Left lung (tissue), 4 donors: ENCODE measurements at regions not wholly inside any gene's neighbourhood (a gene's known extent, or its start where the extent isn't known, plus 50 kb on each side); places are given as distances from the start of the nearest gene placed in this dataset.

ENCODE experiments used
- ATAC-seq: fragments of 200-7000 bp; cut with Tn5 transposase; one replicate; pipeline ENCODE4 v1.9.1; 2020; ENCODE audit warnings: moderate library complexity
- DNase-seq, 4 donors: peaks; one replicate each; pipeline ENCODE4 v3.0.0-alpha.2; 2013 to 2020
- H3K27ac ChIP-seq, 2 donors: fragments of 200-600 bp; sonication (generic) in 1 of 2; one replicate each; pipeline versions ENCODE4 v1.5.0 to v1.8.0; 2020 to 2021
- H3K27me3 ChIP-seq, 2 donors: fragments of 200-600 bp; sonication (generic) in 1 of 2; one replicate each; pipeline versions ENCODE4 v1.5.0 to v1.8.0; 2020 to 2021
- H3K36me3 ChIP-seq, 2 donors: fragments of 200-600 bp; sonication (generic) in 1 of 2; one replicate each; pipeline versions ENCODE4 v1.5.0 to v1.8.0; 2020 to 2021
- H3K4me1 ChIP-seq, 2 donors: fragments of 200-600 bp; one replicate each; pipeline ENCODE4 v1.8.0; 2021
- H3K4me3 ChIP-seq, 2 donors: fragments of 200-600 bp; sonication (generic) in 1 of 2; one replicate each; pipeline versions ENCODE4 v1.5.0 to v1.8.0; 2020 to 2021; ENCODE audit warnings: mild to moderate bottlenecking in 1 of 2
- H3K9me3 ChIP-seq, 2 donors: fragments of 200-600 bp; sonication (generic) in 1 of 2; one replicate each; pipeline versions ENCODE4 v1.5.0 to v1.8.0; 2020 to 2021
- intact Hi-C, 2 donors: fragments of 100-400 bp; cut with DNase I; formaldehyde crosslinking; loops; one replicate each; pipeline versions ENCODE4 v1.11.2 to v1.14.2; 2022
- TF ChIP-seq, protein P1 (sequence below), 2 donors: fragments of 200-600 bp; sonication (generic) in 1 of 2; IDR thresholded peaks; one replicate each; pipeline versions ENCODE4 v1.5.0 to v1.8.0; 2021; ENCODE audit warnings: antibody characterized with exemption in 2 of 2
- donor health status: DM: no; HTN: yes; CAD: no.
- donor health status: DM: no; HTN: no; CAD: no.

- Histone ChIP-seq H3K4me1 (no peaks in the 10 kb centered on the region), H3K9me3 (peaks cover 0 to 9% of the 10 kb centered on the region in 2 donors), H3K36me3 (no peaks in the 10 kb centered on the region), H3K27ac (no peak overlapping the region), H3K27me3 (no peaks in the 10 kb centered on the region), H3K4me3 (no peak overlapping the region)
- intact Hi-C loops = no loop called here
- TF ChIP-seq, protein P1, sequence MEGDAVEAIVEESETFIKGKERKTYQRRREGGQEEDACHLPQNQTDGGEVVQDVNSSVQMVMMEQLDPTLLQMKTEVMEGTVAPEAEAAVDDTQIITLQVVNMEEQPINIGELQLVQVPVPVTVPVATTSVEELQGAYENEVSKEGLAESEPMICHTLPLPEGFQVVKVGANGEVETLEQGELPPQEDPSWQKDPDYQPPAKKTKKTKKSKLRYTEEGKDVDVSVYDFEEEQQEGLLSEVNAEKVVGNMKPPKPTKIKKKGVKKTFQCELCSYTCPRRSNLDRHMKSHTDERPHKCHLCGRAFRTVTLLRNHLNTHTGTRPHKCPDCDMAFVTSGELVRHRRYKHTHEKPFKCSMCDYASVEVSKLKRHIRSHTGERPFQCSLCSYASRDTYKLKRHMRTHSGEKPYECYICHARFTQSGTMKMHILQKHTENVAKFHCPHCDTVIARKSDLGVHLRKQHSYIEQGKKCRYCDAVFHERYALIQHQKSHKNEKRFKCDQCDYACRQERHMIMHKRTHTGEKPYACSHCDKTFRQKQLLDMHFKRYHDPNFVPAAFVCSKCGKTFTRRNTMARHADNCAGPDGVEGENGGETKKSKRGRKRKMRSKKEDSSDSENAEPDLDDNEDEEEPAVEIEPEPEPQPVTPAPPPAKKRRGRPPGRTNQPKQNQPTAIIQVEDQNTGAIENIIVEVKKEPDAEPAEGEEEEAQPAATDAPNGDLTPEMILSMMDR (IDR thresholded peaks at IDR 0.05) = no peak
- ATAC-seq (no peak), DNase-seq (no peak)
Observed at GRCh38 chr5:12330381-12330780, 426.1 kb upstream of the CTNND2 start.

GRCh38 chr5:12323637-12324229 lies 419.5 kb upstream of the CTNND2 start:
- Histone ChIP-seq H3K4me1 (no peaks in the 10 kb centered on the region), H3K27me3 (no peaks in the 10 kb centered on the region), H3K36me3 (no peaks in the 10 kb centered on the region), H3K27ac (no peak overlapping the region), H3K4me3 (no peak overlapping the region), H3K9me3 (peaks cover 0 to 4% of the 10 kb centered on the region in 2 donors)
- DNase-seq = no peak
- intact Hi-C loops = no loop called here
- ATAC-seq = no peak
- TF ChIP-seq, protein P1 (IDR thresholded peaks at IDR 0.05) = no peak

DNA sequence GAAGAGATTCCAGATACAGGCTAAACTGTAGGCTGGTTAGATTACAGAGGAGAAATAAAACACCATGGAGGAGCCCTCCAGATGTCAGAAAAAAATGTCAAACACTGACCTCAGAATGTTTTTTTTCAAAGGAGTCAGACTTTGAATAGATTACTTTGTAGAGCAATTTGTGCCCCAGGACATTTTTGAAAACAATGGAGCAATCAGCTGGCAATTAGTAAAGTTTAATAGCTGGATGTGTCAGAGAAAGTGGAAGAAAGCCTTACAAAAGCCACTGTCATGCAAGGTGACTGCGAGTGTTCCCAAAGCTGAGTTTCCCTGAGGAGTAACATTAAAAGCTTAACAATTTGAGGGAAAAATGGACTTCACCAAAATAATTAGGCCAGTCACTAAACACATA lies 417.8 kb upstream of the CTNND2 start:
- no peaks in the 10 kb centered on the region for H3K27me3 ChIP-seq
- H3K4me1 ChIP-seq = no peaks in the 10 kb centered on the region
- TF ChIP-seq, protein P1 (IDR thresholded peaks at IDR 0.05) = no peak
- no peaks in the 10 kb centered on the region for H3K9me3 ChIP-seq
- no peak for DNase-seq
- H3K4me3 ChIP-seq = no peak overlapping the region
- ATAC-seq = no peak
- no peak overlapping the region for H3K27ac ChIP-seq
- intact Hi-C loops = no loop called here
- no peaks in the 10 kb centered on the region for H3K36me3 ChIP-seq

DNA sequence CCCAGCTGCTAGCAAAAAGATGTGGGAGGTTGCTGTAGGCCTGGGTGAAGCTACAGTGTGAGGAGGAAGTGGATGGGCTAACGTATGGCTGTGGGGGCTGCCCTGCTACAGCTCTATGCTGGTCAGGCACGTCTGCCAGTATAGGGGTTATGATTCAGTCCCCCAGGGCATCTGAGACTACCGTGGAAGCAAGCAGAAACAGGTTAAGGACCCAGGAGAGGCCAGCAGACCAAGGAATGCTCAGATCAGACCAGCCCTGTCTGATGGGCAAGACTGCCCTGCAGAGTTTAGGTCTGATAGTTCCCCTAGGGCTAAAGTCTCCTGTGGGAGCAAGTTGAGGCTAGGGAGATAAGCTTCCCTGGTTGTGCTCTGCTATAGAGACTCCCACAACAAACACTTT lies 416.1 kb upstream of the CTNND2 start:
- Histone ChIP-seq H3K9me3 (no peaks in the 10 kb centered on the region), H3K36me3 (no peaks in the 10 kb centered on the region), H3K4me1 (no peaks in the 10 kb centered on the region), H3K4me3 (no peak overlapping the region), H3K27me3 (no peaks in the 10 kb centered on the region), H3K27ac (no peak overlapping the region)
- DNase-seq (no peak), ATAC-seq (no peak)
- intact Hi-C loops = no loop called here
- TF ChIP-seq, protein P1 (IDR thresholded peaks at IDR 0.05) = no peak

GRCh38 chr5:12316812-12317211 lies 412.6 kb upstream of the CTNND2 start:
- DNase-seq (no peak), ATAC-seq (no peak)
- no peaks in the 10 kb centered on the region for H3K4me1 ChIP-seq
- H3K9me3 ChIP-seq = no peaks in the 10 kb centered on the region
- no peaks in the 10 kb centered on the region for H3K27me3 ChIP-seq
- no peaks in the 10 kb centered on the region for H3K36me3 ChIP-seq
- TF ChIP-seq, protein P1 (IDR thresholded peaks at IDR 0.05) = no peak
- H3K27ac ChIP-seq = no peak overlapping the region
- intact Hi-C loops = no loop called here
- no peak overlapping the region for H3K4me3 ChIP-seq
